CD4-positive, alpha-beta T cell treated with Interleukin-17A for 1 hour (primary cell): ENCODE measurements at regions not wholly inside any gene's neighbourhood (a gene's known extent, or its start where the extent isn't known, plus 50 kb on each side); places are given as distances from the start of the nearest gene placed in this dataset.
A peak's percentile ranks its signal among the peaks of the same experiment; 100 is the strongest.

Experiments used
- DNase-seq: peaks from one replicate; pipeline ENCODE4 v3.0.0-alpha.2; 2020

DNA sequence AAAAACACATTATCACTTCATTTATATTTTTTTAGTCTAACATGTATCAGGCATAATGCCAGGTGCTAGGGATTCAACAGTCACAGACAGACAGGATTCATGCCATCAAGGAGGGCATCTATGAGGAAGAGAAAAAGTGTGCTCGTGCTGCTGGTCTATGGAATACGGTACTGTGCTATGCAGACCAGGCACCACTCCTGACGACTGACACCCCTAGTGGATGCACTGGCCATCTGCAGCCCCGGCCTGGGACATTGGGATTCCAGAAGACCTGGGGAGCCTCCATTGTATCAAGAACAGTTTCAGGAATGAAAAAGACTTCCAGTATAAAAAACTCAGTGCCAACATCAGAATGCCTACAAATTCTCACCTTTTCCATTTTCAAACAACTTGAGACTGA lies 94.0 kb downstream of the KLF12 start:
- peak; percentile 25 for DNase-seq

DNA sequence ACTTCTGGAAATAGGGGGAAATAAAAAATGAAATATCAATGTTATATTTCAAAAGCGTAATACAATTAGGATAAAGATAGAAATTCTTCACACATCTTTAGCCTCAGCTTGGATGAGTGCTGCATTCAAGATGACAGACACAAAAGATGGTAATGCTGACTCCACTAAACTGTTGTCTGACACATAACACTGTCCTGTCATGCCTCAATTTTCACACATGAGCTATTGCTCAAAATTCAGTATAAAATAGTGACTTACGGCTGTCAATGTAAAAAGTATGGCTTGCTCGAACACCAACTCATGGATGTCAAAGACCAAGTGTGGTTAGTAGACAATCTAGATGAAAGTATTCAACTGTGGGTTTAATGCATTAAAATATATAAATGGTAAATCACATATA lies 94.5 kb downstream of the KLF12 start:
- DNase-seq, result no peak

DNA sequence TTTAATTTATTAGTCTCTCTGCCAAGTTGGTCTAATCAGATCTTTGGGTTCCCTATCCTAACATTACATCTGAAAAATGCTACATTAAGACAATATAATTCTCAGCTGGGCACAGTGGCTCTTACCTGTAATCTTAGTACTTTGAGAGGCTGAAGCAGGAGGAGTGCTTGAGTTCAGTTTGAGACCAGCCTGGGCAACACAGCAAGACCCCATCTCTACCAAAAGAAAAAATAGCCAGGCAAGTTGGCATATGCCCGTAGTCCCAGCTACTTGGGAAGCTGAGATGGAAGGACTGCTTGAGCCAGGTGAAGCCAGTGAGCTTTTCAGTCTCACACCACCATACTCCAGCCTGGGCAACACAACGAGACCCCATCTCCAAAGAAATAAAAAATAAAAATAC lies 95.0 kb downstream of the KLF12 start:
- no peak for DNase-seq

DNA sequence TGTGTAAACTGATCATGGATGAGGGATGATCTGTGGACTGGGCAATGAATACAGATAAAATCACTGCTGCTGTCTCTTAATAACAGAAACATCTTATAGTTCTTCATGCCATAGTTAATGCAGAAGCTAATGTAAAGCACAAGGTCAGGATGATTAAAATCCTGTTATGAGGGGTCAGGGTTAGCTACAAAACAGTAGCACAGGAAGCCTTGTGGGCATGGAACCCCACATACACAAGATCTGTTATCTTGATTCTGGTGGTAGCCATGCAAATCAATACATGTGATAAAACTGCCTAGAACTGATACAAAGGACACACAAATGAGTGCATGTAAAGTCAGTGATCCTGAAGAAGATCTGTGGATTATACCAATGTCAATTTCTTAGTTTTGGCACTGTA lies 96.4 kb downstream of the KLF12 start:
- peak; percentile 34 for DNase-seq

DNA sequence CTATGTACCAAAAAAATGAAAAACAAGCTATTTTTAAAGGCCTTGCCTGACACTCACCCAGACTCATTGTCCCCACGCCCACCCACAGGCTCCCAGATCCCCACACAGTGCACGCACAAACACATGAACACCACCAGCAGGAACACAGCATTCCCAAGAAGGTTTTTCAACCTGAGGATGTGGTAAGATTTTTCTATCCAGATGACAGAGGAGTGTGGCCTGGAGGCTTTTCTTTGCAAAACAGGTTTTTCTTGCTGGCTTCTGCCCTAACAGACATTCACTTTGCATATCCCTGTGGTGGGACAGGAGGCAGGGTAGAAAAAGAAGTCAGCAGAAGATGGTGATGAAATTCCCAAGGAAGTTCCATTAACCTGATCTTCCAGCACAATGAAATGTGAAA lies 97.8 kb downstream of the KLF12 start:
- no peak for DNase-seq

DNA sequence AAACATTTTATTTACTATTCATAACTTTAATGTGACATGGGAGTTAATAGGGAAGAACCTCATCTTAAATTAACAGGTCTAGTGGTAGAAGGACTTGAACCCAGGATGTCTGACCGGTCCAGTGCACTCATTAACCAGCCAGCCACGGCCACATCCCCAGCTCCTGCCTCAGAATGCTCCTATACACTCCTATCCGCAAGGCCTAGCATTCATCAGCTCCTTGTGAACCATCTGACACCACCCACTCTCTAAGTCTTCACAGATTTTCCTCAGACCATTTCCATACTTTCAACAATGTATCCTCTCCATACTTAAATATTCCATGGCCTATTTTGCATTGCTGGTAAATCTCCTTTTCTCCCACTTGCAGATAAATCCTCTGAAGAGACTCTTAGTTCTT lies 98.3 kb downstream of the KLF12 start:
- no peak for DNase-seq

DNA sequence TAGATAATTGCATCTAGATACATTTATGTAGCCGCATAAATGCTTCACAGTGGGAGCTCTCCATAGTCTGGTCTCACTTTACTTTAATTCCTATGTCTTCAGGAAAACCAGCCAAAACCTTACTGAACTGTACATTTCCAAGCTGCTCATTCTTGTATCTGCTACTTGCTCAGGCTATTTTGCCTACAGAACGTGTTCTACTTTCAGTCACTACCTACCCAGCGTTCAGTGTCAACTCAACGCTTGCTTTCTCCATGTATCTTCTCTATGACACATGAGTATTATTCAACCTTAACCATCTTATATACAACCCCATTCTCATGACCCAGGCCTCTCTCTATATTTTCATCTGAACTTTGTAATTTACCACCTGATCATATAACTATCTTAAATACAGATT lies 101.9 kb downstream of the KLF12 start:
- no peak for DNase-seq

DNA sequence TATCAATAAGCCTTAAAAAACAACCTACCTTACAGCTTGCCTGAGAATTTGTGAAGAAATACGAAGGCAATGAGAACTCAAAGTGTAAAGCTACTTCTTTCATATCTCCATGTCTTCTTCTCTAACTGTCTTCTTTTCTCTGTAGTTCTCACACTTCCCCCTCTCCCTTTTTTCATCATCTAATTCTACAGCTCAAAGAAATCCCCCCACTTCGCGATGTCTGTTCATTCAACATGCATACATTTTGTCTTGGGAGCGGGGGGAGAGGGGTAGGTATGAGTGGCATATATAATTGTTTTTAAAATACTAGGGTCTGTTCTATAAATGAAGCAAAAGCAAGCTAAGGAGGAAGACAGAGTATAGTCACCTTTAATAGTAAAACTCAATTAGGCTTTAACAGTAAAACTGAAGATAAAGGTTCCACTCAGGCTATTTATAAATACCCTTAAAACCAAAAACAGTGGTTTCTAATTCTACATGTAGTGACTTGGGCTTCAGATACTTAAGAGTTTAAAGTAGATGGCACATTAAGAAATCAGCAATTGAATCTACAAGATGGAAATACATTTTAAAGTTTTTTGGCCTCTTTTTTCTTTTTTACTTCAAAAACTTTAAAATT lies 106.9 kb downstream of the KLF12 start:
- peak; percentile 18 for DNase-seq

DNA sequence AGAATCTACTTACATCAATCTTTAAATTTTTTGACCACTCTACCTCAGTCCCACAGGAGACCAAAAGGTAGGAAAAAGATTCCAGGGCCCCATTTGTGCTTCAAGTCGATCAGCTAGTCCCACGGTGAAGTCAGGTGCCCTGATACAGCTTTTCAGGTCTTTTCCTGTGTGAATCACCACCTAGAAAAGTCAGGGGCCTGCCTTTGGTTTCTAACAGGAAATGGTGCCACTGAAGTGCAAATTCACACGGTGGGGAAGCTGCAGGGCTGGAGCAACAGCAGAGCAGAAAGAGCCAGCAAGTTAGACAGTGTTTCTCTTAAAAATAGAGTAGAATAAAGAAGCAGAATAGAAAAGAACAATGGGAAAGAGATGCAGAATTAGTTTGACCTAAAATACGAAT lies 107.5 kb downstream of the KLF12 start:
- DNase-seq, result peak; percentile 82

DNA sequence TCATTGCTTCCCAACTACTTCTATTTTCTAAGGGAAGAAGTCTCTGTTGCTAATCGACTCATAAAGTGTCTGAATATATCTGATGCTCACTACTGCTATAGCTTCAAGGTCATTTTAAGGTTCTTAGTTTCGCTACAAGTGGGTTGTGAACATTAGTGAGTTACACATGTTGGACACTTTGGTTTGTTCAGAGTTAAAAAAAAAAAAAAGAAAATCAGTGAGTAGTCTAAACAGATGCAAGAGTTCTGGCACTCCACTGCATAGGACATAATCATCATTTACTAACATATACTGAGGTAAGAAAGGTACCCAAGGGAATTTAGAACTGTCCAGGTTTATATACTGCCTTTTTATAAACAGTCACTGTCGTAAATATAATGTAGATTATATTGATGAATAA lies 108.8 kb downstream of the KLF12 start:
- no peak for DNase-seq

DNA sequence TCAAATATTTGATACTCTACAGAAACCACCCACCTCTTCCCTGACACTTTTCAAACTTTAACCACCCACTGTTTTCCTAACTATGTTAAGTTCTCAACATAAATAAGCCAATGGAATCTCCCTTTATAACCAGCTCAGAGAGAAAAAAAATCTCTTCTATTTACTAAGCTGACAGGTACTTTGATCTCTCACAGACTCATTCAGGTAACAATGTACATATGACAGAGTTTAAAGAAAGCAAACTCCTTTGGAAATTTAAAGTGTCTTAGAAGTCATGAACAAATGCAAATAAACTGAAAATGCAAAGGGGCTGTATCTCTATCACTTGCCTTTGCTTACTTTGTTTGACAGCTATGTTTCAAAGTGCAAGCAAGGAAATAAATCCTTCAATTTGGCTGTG lies 109.3 kb downstream of the KLF12 start:
- no peak for DNase-seq

DNA sequence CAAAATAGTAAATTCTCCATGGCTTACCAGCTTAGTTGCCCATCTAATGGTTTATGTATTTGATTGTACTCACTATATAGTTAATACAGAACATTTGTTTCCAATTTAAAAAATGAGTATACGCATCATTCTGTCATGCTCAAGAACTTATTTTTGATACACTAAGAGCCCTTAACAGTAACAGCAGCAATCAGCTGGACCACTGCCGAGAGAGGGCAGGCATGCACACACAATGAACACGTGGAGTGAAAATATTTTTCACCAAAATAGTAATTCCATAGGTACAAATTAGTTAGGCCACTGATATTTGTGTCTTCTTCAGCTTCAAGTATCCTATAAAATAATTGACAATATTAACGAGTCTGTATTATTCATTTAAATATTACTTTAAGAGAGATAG lies 109.9 kb downstream of the KLF12 start:
- no peak for DNase-seq

DNA sequence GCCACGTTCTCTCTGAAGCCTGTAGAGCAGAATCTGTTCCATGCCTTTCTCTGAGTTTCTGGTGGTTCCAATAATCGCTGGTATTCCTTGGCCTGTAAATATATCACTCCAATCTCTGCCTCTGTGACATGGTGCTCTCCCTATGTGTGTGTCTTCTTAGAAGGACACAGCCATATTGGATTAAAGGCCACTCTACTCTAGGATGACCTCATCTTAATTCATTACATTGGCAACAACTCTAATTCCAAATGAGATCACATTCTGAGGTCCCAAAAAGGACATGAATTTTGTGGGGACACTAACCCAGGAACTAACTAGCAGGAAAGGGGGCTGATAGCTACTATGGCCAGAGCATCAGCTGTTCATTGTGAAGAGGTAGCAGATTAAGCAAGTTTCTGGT lies 110.7 kb downstream of the KLF12 start:
- DNase-seq, result no peak

DNA sequence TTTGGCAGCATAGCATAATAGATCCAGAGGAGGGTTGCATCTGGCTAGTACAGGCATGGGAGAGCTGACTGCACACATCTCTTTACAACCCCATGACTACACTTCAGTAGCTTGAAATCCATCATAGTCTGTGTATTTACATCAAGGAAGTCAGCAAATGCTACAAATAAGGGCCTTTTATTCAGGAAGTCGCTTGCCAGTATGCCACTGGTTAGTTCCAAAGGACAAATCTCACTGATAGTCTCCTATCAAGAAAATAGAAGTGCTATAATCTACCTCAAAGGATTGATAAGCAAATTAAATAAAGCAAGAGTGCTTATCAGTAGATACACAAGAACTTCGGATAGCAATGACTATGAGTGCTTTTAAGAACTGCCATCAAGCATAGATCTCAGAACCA lies 112.7 kb downstream of the KLF12 start:
- no peak for DNase-seq

DNA sequence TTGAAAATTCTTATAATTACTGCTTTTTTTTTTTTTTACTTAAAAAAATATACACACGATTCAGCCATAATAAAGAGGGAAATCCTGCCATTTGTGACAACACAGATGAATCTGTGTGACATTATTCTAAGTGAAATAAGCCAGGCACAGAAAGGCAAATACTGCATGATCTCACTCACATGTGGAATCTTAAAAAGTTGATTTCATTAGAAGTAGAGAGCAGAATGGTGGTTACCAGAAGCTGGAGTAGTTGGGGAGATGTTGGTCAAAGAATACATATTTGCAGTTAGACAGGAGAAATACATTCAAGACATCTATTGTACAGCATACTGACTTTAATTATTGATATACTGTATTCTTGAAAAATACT lies 116.2 kb downstream of the KLF12 start:
- no peak for DNase-seq

DNA sequence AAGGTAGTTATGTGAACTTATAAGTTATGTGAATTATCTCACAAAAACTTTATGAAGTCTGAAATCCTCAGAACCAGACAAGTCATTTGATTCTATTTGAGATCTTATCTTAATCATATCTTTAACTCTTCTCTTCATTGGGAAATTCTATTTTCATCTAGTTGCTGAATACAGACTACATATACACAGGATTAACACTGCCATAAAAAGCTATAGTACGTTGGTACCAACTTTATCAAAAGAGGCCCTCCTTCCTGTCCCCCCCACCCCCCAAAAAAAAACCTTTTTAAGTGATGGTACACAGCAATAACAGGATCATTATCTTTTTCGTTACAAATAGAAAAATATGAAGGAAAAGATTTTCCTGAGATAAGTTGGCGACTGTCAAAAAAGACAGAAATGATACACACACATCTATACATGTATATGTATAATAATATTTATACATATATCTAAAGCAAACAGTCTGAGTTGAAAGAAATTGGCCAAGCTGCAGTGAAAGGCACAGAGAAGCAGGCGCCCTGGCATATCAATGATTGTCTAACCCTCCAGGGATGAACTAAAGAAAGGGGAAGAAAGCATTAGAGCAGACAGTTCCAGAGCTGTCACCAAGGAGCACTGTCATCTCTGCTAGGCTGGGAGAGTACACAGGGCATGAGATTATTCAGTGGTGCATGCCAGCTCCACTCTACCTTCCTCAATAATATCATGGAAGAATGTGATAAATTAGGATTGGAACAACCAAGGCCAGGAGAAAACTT lies 116.7 kb downstream of the KLF12 start:
- no peak for DNase-seq

DNA sequence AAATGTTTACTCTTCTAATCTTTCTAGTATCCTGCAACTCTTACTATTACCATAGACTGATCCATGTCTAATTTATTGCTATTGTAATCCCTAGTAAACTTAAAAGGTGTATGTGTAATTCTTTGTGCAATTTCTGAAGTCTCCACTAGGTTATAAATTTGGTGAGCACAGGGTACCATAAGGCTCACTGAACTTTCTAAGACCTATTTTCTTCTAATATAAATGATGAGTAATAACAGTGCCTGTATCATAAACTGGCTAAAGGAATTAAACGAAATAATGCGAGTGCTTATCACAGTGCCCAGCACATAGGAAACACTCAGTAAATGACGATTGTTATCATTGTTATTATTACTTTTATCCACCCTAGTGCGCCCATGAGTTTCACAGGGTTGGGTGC lies 119.1 kb downstream of the KLF12 start:
- DNase-seq, result no peak

DNA sequence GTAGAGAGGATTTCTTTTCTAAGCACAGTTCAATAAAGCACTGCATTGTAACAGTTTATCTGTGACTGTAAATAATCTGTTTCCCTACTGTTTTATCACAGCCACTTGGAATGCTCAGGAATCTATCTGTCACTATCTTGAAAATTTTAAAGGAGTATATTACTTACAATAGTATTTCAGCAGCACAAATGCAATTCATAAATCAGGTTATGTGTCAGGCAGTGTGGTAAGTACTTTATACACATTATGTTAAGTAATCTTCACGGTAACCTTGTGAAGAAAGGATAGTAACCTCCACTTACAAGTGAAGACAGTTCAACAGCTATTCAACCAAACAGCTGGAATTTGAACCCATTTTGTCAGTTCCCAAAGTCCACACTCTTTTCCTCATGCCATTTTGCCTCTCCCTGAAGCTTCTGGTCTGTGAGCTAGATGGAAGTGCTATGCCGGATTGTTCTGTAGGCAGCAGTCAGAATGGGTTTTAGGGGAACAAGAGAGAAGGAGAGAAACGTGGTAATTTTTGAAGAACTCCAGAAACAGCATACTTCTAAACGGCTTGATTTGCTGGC lies 125.0 kb downstream of the KLF12 start:
- no peak for DNase-seq

DNA sequence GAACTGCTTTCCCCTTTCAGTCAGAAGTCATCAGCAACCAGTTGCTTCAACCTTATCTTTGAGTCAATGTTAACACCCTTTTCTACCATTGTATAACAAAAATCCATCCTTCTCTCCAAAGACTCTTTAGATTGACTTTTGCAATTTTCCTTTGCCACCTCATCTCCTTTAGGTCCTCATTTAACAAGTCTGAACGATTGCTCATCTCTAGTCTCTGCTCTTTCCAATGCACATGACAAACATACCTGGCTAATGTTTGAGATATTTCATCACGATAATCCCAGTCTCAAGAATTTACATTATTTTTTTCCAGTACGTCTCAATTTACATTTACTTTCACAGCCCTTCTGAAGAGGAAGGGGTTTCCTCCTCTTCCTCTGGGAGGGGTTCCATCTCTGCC lies 127.5 kb downstream of the KLF12 start:
- DNase-seq, result no peak

DNA sequence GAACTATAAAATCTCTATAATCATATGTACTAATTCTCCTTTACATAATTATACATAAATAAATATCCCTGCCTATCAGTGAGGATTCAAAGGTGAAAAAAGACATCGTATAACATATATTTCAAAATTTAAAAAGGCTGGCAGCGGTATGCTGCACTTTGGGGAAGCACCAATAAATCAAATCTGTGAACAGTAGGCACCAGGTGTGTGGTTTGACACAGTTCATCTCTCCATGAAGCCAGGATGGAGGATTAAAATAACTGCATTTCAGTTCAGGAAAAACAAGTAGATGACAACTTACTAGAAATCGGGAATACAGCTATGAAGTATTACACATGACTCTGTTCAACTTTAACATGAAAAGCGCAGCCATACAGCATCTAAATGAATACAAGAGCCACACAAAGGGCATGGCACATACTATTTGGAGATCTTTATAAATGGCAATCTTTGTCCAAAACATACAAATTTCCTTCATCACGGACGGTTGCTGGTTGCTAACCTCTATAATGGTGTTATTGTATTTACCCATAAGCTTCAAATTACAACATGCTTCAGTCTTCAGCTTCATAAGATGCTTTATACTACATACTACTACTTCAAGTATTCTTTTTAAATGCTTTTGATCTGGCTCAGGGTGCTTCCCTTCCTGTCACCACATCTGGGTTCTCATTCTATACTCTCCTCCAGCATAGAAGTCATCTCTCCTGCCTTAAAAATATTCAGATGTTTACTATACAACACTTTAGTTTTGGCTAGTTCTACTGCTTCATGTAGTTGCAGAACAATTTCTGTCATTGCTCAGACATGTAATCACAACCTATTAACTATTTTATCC lies 128.7 kb downstream of the KLF12 start:
- DNase-seq, result no peak

DNA sequence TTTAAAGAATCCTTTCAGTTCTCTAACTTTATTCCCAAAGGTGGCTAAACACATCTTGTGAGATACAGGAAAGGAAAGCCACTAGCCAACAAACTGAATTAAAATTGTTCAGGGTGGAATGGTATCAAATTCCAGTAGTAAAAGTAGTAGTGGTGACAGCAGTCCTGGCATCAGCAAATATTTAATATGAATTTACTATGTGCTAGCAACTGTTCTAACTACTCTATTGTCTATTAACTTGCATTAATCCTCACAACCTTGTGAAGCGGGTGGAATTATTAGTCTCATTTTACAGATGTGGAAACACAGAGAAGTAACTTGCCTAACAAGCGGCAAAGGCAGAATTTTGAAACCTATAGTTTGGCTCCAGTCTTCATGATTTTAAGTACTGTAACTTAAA lies 130.1 kb downstream of the KLF12 start:
- no peak for DNase-seq

DNA sequence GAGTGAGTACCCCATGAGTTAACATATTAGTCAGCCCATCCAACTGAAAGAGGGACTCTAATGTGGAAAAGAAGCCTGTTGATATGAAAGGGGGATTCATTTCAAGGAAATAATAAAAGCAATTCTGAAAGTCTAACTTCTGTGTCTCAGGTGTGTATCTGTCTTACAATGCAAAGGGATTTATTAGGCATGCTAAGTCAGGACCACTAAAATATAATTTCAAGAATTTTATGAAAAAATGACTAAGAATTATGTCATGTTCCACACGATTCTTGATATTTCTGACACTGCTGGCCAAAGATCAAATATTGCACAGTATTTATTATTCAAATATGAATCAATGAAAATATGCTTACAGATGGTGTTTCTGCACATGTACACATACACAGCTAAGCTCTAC lies 130.8 kb downstream of the KLF12 start:
- no peak for DNase-seq

DNA sequence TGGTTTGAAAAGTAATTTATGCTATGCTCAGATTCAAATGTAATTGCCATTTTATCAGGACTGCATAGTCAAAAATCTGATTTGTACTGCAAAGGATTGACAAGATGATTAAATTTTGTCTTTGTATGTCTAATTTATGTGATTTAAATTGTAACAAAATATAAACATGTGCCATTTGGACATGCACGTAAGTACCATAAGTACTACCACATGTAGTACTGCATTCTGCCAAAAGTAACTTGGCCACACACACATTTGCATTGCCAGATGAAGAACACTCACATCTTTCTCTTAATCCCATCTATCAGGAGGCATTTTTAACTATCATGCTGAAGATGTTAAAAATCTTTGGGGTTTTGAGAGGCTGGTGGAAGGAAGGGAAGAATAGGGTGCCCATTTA lies 133.3 kb downstream of the KLF12 start:
- DNase-seq, result no peak

DNA sequence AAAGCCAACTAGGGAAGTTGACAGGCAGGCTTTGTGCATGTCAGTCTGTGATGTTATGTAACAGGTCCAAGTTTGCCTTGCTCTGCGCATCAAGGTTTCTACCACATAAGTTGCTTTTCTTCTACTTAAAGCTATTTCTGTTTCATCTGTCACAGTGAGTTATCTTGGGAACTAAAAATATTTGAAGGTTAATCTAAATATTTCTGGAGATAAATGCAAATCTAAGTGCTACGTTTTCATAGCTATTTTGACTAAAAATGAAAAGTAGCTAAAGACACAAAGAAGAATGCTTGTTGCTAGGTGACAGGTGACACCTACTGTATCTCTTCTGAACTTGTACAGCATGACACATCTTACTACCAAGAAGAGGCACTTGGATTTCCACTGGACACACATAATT lies 135.6 kb downstream of the KLF12 start:
- DNase-seq, result no peak
